ENCODE measurements at regions not wholly inside any gene's neighbourhood (a gene's known extent, or its start where the extent isn't known, plus 50 kb on each side); places are given as distances from the start of the nearest gene placed in this dataset.

DNA sequence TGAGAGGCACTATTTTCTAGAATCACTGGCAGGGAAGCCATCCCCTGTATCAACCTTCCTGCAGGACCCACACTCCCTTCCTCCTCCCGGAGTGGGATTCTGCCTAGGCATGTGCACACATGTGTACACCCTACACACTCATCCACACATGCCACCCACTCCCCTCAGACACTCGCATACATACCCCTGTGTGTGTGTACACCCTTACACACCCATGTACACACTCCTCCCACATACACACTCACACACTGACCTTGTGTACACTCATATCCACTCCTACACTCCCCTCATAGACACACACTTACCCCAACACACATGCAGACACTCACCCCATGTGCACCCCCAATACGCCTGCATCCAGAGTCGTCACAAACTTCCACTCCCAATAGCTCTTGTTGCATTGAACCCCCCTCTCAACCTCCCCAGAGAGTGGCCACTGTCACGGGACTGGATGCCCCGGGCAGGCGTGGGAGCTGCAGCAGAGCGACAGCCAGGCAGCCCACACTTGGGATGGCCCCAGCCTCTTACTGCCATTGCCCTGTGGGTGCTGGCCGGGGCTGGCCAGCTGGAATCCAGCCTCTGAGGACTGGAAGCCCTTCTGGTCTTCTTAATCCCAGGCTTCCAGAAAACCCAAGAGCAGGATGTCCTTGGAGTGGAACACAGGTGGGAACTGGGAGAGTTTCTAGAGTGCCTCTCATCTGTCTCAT lies 251.0 kb downstream of the LOXHD1 start:
- POLR2A ChIA-PET: no interaction called here
- no peak for ATAC-seq
- CTCF ChIA-PET: no interaction called here
- in situ Hi-C loops (cut with HindIII; ENCODE audit: low pct_unique_long_range_greater_than_20kb, low sequenced_read_pairs): no loop called here
- Histone ChIP-seq H3K4me1 (ENCODE audit: control insufficient read depth, insufficient read depth, low read length) (no peaks in the 10 kb centered on the region), H3K27ac (ENCODE audit: low read length) (no peak overlapping the region), H3K36me3 (ENCODE audit: control insufficient read depth, insufficient read depth, low read length) (no peaks in the 10 kb centered on the region), H3K4me3 (ENCODE audit: low read depth in 2 of 2, low read length in 2 of 2) (no peak overlapping the region), H3K27me3 (ENCODE audit: control insufficient read depth, insufficient read depth, low read length) (no peaks in the 10 kb centered on the region), H3K9me3 (ENCODE audit: control insufficient read depth, insufficient read depth, low read depth, low read length) (no peaks in the 10 kb centered on the region)
- no peak for DNase-seq (ENCODE audit: low read depth, low spot score)
- BruUV-seq (replicated peaks): no TSS peak
- intact Hi-C loops (cut with micrococcal nuclease; ENCODE audit: unreplicated experiment): no loop called here
- TF ChIP-seq SIN3A (IDR thresholded peaks at IDR 0.05; ENCODE audit: borderline replicate concordance, insufficient read depth, low read depth, low read length): no peak
- TF ChIP-seq REST (IDR thresholded peaks at IDR 0.05; ENCODE audit: insufficient read depth in 1 of 2, low read depth in 2 of 2, low read length in 1 of 2): no peak
- TF ChIP-seq, protein P1, sequence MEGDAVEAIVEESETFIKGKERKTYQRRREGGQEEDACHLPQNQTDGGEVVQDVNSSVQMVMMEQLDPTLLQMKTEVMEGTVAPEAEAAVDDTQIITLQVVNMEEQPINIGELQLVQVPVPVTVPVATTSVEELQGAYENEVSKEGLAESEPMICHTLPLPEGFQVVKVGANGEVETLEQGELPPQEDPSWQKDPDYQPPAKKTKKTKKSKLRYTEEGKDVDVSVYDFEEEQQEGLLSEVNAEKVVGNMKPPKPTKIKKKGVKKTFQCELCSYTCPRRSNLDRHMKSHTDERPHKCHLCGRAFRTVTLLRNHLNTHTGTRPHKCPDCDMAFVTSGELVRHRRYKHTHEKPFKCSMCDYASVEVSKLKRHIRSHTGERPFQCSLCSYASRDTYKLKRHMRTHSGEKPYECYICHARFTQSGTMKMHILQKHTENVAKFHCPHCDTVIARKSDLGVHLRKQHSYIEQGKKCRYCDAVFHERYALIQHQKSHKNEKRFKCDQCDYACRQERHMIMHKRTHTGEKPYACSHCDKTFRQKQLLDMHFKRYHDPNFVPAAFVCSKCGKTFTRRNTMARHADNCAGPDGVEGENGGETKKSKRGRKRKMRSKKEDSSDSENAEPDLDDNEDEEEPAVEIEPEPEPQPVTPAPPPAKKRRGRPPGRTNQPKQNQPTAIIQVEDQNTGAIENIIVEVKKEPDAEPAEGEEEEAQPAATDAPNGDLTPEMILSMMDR (IDR thresholded peaks at IDR 0.05): no peak
- no peak for TF ChIP-seq POLR2AphosphoS5 (IDR thresholded peaks at IDR 0.05; ENCODE audit: low read depth, low read length)
- no peak for TF ChIP-seq TCF7L2 (IDR thresholded peaks at IDR 0.05; ENCODE audit: low read depth, low read length)

GRCh38 chr18:46406539-46406932 lies 250.5 kb downstream of the LOXHD1 start:
- CTCF ChIA-PET: no interaction called here
- intact Hi-C loops (cut with micrococcal nuclease; ENCODE audit: unreplicated experiment): no loop called here

More at GRCh38 chr18:46406539-46406932, 250.5 kb downstream of the LOXHD1 start:
- ATAC-seq (no peak), DNase-seq (ENCODE audit: low read depth, low spot score) (no peak)
- in situ Hi-C loops (cut with HindIII; ENCODE audit: low pct_unique_long_range_greater_than_20kb, low sequenced_read_pairs): no loop called here
- POLR2A ChIA-PET: no interaction called here
- Histone ChIP-seq H3K4me1 (ENCODE audit: control insufficient read depth, insufficient read depth, low read length) (no peaks in the 10 kb centered on the region), H3K4me3 (ENCODE audit: low read depth in 2 of 2, low read length in 2 of 2) (no peak overlapping the region), H3K27me3 (ENCODE audit: control insufficient read depth, insufficient read depth, low read length) (no peaks in the 10 kb centered on the region), H3K27ac (ENCODE audit: low read length) (no peak overlapping the region), H3K9me3 (ENCODE audit: control insufficient read depth, insufficient read depth, low read depth, low read length) (no peaks in the 10 kb centered on the region), H3K36me3 (ENCODE audit: control insufficient read depth, insufficient read depth, low read length) (no peaks in the 10 kb centered on the region)
- TF ChIP-seq POLR2AphosphoS5 (IDR thresholded peaks at IDR 0.05; ENCODE audit: low read depth, low read length) (no peak), REST (IDR thresholded peaks at IDR 0.05; ENCODE audit: insufficient read depth in 1 of 2, low read depth in 2 of 2, low read length in 1 of 2) (no peak), SIN3A (IDR thresholded peaks at IDR 0.05; ENCODE audit: borderline replicate concordance, insufficient read depth, low read depth, low read length) (no peak), TCF7L2 (IDR thresholded peaks at IDR 0.05; ENCODE audit: low read depth, low read length) (no peak)
- TF ChIP-seq, protein P1 (IDR thresholded peaks at IDR 0.05): no peak
- no TSS peak for BruUV-seq (replicated peaks)

Measured in Panc1 (cell line).